A204.1 (cell line): ENCODE measurements at regions not wholly inside any gene's neighbourhood (a gene's known extent, or its start where the extent isn't known, plus 50 kb on each side); places are given as distances from the start of the nearest gene placed in this dataset.
A peak's percentile ranks its signal among the peaks of the same experiment; 100 is the strongest.

ENCODE experiments used
- FAIRE-seq: peaks from 2 replicates; lab custom pipeline; 2012; peaks lifted over from hg19 to GRCh38; lab: Jason Lieb, UNC

DNA sequence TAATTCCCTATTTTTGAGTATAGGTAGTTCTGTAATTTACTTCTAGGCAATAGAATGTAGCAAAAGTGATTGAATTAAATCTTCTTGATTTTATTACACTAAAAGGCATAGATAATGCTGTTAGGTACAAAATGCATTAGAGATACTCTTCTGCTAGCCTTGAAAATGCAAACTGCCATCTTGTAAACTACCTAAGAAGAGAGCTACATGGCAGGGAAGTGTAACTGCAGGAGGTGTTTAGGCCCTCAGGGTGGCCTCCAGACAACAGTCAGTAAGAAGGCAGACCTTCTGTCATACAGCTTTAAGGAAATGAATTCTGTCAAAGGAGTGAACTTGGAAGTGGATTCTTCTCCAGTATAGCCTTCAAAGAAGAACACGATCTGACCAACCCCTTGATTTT lies 1396.8 kb upstream of the SLC39A10 start:
- FAIRE-seq = no peak

DNA sequence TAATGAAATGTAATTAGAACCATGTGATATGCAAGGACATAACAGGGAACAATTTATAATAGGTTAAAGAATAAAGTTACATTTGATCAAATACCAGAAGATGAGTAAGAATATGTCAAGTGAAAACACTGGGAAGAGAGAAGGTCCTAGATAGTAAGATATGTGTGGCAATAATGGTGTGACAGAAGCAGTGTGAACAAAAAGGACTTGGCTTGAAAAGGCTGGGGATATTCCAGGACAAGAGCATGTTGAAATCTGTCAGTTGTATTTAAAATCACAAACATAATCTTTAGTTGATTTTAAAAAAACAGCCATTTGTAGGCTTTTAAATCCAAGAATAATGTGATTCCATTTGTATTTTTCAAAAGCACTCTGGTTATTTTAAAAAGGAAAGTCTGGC lies 1399.9 kb upstream of the SLC39A10 start:
- no peak for FAIRE-seq

DNA sequence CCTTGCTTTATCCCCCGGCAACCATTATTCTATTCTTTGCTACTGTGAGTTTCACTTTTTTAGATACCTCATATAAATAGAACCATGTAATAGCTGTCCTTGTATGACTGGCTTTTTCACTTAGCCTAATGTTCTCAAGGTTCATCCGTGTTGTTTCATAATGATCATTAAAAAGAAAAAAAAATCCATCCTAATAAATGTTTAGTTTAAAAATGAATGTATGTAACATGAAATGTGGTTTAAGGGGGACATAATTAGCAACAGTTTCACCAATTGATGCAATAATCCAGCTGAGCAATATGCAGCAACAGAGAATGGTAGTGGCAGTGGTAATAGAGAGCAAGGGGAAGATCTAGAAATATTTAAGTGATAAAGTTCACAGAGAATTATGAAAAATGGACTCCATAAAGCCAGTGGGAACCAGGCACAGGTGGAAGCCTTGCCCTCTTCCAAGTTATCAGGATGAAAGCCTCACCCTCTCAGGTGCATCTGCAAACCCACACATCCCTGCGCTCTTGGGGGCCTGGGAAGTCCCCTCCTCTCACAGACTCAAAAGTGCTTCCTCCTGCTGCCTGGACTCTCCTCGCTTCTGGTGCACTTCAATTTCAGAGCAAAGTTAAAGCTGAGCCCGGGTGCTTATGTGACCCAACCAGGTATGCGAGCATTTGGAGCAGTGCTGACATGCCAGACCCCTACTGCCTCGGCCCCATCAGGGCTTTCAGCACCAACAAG lies 1403.3 kb upstream of the SLC39A10 start:
- FAIRE-seq = no peak

DNA sequence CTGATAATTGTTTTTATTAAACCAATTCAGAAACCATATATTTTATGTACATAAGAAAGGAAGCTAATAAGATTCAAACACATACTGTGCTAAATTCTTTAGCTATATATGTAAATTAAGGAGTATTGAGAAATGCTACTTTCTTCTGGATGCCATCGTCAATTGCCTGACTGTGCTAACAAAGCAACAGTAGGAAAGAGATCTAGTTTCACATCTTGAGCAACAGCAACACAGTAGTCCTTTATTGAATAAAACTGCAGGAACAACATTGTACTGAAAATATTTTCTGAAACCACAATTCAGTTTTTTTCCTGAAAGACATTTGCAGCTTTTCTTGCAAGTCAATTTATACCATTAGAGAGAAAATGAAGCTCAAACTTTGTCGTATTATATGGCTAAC lies 1404.9 kb upstream of the SLC39A10 start:
- no peak for FAIRE-seq

DNA sequence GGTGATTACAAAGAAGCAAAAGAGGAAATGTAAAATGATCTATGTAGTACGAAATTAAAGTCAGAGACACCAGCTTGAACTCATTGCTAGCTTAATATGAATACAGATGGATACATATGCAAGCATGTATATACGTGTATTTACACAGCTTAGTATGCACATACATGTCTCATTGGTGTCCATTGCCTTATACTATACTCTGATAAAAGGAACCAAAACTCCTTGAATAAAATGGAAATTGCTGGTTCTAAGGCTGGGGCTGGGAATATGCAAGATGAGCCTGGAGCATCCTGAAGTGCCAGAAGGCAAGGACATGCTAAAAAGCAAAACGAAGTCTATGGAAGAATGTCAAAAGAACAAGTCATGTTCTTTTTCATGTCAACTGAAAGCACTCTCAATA lies 1424.4 kb upstream of the SLC39A10 start:
- no peak for FAIRE-seq

DNA sequence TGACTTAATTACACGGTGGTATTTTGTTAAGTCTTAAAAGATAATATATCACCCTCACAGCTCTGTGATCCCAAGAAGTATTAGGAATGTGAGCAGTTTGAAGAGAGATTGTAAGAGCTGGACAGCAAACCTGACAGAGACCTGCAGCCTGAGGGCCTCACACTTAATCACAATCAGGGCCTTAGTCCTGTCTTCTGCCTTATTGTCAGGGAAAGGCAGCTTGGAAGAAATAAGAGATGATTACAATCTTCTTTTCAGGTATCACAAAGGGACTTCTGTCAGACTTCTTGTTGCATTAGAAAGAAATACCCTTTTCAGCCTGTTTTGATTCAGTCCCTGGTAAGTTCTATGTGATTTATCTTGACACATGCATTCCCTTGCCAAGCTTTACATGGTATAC lies 1433.8 kb upstream of the SLC39A10 start:
- FAIRE-seq = no peak

DNA sequence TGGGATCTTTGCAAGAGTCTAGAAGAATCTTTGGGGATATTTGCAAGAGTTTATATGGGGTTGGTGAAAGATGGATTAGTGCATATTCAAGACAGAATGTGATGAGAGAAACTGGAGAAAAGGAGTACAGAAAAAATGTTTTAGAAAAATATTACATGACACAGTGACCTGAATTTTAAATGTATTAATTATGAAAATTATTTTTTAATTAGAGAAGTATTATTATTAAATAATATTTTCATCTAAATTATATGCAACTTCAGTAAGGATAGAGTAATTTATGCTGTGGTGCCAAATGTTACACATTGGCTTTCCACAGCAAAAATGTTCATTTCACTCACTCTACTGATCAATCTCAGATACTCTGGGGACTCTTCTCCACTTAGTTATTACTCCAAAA lies 1442.8 kb upstream of the SLC39A10 start:
- FAIRE-seq = no peak

DNA sequence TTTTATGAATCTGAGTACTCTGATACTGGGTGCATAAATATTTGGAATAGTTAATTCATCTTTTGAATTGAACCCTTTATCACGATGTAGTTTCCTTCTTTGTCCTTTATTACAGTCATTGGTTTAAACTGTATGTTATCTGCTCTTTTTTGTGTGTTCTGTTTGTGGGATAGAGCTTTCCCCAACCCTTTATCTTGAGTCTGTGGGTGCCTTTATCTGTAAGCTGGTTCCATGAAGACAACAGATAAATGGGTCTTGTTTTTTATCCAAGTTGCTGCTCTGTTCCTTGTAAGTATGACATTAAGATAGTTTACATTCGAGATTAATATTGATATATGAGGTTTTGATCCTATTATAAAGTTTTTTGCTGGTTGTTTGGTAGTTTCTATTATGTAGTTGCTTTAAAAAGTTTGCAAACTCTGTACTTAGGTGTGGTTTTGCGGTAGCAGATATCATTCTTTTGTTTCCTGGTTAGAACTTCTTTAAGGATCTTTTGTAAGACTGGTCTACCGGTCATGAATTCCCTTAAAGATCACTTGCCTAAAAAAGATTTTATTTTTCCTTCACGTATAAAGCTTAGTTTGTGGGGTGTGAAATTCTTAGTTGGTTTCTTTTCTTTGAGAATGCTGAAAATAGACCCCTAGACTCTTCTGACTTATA lies 1451.3 kb upstream of the SLC39A10 start:
- no peak for FAIRE-seq

DNA sequence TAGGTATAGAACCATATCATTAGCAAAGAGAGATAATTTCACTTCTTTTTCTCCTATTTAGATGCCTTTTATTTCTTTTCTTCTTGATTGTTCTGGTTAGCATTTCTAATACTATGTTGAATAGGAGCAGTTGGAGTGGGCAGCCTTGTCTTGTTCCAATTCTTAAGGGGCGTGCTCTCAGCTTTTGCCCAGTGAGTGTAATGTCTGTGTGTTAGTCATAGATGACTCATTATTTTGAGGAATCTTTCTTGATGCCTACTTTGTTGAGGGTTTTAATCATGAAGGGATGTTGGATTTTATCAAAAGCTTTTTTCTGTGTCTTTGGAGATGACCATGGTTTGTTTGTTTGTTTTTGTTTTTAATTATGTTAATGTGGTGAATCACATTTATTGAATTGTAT lies 1453.1 kb upstream of the SLC39A10 start:
- no peak for FAIRE-seq

DNA sequence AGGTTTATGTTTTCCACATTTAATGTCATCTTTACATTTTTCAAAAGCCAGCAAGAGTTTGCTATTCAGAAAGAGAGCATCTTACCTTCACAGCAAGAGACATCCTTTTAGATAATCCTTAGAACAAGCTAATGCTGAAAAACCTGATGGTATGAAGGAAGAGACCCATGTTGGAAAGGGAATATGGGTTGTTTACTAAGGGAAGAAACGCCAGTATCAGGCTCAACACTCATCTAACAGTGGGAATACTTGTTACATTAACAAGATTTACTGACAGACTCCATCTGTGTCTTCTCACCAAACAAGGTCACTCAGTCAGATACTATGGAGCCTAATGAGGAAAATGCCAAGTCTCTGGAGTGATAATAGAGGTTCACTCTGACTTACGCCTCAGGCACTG lies 1474.1 kb upstream of the SLC39A10 start:
- FAIRE-seq = no peak

DNA sequence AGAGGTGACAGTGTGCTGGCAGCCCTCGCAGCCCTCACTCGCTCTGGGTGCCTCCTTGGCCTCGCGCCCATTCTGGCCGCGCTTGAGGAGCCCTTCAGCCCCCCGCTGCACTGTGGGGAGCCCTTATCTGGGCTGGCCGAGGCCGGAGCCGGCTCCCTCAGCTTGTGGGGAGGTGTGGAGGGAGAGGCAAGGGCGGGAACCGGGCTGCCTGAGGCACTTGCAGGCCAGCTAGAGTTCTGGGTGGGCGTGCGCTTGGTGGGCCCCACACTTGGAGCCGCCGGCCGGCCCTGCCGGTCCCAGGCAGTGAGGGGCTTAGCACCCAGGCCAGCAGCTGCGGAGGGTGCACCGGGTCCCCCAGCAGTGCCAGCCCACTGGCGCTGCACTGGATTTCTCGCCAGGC lies 1480.9 kb upstream of the SLC39A10 start:
- no peak for FAIRE-seq

DNA sequence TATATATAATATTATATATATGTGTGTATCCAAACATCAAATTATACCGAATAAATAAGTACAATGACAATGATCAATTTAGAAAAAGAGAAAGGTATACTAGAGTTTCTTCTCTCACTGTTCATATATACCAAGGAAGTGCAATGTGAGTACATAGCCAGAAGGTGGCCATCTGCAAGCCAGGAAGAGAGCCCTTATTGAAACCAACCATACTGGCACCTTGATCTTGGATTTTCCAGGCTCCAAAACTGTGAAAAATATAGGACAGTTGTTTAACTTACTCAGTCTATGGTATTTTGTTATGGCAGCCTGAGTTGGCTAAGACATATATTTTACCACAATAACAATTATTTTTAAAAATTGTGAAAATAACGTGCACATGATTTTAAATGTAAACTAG lies 1490.2 kb upstream of the SLC39A10 start:
- no peak for FAIRE-seq

DNA sequence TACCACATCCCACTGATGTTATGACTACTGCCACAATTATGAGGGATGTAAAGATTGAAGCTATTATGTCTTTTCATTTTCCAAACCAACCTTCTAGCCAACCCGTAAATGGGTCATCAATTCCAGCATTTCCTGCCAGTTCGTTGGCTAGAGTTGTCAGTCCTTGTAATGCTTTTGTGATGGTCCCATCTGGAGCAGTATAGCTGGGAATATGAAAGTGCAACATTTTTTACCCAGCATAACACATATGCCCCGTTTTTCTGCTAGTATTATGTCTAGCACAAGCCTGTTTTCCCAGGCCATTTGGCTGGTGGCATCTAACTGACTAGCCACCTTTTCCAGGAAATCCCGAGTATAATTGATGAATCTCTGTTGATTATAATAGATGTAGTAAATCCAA lies 1501.6 kb upstream of the SLC39A10 start:
- no peak for FAIRE-seq

DNA sequence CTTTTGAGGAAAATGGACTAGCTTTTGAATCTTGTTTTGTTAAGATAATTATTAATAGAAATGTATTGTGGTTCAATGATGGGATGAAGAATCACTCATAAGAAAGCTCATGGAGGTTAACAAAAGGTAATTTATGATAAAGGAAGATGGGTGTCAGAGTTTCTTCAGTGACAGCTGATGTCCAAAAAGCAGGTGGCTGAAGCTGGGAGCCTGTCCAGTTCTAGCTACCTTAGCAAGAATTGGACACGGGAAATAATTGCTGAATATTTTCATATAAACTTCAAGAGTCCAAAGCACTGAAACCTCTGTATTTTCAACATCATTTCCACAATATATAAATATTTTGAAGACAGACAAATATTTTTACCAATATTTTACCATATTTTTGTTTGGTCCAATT lies 1505.8 kb upstream of the SLC39A10 start:
- no peak for FAIRE-seq

DNA sequence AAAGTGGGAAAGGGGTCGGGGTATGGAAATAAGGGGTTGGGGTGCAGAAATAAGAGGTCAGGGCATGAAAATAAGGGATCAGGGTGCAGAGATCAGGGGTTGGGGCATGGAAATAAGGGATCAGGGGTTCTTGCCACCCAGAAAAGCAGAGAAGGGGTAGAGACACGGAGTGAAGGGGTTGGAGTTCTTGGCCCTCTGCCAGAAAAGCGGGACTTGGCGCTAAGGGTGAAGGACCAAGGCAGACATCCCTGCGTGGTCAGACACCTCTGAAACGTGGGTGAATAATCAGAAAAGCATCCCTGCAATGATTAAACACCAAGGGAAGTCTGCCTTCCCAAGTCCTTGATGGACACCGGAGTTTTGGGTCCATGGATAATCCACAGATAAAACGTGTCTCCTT lies 1521.6 kb upstream of the SLC39A10 start:
- FAIRE-seq = no peak

DNA sequence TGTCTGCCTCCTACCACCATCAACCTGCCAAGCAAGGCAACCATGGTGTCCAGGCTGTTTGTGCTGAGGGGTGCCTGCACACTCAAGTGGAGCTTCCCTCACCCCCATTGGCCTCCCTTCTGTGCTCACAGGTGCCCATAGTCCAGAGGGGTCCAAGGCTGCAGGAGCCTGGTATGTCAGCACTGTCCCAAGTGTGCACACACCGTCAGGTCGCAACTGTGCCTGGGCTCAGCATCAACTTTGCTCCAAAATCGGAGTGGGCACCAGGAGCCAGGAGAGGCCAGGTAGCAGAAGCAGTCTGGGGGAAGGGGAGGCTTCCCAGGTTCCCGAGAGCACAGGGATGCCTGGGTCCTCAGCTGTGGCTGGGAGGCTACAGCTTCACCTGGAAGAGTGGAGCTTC lies 1528.2 kb upstream of the SLC39A10 start:
- FAIRE-seq = no peak

DNA sequence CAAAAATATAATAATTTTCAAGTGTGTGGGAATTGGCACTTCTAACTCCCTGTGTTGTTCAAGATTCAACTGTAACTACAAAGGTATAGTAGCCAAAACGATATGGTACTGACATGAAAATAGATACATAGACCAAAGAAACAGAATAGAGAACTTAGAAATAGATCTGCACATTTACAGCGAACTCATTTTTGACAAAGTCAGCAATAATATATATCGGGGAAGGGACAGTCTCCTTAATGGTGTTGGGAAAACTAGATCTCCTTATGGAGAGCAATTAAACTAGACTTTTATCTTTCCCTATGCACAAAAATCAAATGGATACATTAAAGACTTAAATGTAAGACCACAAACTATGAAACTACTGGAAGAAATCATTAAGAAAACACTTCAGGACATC lies 1530.6 kb upstream of the SLC39A10 start:
- FAIRE-seq = no peak

DNA sequence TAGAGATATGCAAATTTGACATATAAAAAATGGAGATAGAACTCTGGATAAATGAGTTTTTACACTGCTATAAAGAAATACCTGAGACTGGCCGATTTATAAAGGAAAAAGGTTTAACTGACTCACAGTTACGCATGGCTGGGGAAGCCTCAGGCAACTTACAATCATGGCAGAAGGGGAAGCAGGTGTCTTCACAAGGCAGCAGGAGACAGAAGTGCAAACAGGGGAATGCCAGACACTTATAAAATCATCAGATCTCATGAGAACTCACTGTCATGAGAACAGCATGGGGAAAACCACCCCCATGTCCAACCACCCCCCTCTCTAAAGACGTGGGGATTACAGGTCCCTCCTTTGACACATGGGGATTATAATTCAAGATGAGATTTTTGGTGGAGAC lies 1540.2 kb upstream of the SLC39A10 start:
- FAIRE-seq = no peak

DNA sequence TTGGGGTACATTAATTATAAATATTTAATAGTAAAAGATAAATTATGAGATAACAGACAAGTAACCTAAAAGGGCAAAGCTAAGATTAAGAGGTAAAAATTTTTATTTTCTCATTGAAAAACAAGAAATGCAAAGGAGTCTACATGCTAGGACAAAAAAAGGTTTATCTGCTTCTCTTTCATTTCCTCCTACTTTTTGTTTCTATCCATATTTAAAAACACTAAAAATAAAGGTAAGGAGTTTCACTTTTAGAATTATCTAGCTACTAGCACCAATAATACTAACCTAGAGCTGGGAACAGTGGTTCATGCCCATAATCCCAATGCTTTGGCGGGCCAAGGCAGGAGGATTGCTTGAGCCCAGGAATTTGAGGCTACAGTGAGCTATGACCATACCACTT lies 1551.7 kb upstream of the SLC39A10 start:
- peak; percentile 35 for FAIRE-seq

DNA sequence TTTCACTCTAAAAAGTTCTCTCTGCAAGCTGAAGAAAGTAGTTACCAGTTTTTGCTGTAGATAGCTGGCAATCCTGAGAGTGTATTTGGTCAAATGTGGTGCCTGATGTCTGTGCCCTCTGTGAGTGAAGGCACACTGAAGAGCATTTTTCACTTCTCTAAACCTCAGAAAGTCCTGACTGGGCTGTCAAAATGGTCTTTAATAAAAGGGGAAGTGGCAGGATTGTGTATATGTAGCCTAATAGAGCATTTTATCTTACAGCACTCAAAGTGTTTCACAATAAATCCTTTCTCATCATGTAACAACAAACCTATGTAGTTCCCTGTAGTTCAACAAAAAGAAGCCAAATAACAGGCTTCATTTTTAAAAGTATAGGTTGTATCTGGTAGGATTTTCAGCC lies 1552.3 kb upstream of the SLC39A10 start:
- no peak for FAIRE-seq

DNA sequence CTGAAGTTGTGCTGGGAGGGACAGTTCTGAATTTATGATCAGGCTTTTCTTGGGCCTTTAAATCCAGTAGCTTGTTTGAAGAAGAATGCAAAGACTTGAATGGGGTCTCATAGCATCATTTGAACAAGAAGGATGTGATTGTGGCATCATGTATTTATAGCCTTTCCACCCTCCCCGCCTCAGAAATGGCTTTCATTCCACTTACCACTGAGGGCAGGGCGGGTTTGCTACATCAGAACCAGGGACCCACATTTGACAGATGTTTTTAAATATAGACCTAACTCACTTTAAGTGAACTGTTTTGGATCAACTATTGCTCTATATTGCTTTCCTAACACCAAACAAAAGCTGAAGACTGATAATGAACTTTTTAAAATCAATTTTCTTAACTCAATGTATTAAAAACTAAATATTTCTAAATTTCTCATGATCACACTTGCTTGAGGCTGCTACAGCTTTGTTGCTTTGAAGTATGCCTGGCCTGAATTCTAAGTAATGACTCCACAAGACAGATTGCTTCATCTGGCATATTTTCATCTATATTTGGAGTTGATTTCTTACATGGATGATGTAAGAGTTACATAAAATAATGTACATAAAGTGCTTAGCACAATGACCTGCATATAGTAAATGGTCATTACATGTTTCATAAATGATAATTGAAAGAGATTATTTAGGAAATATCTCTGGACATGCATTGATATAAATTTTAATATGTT lies 1552.9 kb upstream of the SLC39A10 start:
- no peak for FAIRE-seq

DNA sequence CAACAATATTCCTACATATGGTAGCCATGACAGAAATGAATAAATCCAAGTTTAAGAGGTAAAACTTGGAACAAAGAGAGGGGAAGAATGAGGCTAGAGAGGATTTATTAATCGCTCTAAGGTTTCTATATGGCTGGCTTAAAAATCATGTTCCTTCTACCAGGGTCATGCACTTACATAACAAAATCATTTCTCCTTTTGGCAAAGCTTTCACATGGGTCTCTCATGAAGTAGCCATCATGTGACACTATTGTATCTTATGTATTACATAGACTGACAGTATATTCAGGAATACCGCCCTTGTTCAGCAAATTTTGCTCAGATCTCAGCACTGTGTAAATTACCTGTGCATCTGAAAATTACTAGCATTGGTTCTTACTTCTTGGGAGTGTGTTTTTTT lies 1554.5 kb upstream of the SLC39A10 start:
- FAIRE-seq = no peak

DNA sequence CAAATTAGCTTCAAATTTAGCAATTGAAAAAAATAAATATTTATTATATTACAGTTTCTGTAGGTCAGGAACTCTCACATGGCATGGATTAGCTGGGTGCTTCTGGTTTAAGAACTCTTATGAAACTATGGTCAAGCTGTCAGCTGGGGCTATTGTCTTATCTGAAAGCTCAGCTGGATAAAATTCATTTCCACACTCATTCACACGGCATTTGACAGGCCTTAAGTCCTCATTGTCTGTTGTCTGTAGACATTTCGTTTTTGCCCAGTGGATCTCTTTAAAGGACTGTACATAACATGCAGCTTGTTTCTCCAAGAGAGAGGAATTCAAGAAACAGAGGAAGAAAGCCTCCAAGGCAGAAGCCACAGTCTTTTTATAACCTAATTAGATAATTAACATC lies 1556.8 kb upstream of the SLC39A10 start:
- no peak for FAIRE-seq

DNA sequence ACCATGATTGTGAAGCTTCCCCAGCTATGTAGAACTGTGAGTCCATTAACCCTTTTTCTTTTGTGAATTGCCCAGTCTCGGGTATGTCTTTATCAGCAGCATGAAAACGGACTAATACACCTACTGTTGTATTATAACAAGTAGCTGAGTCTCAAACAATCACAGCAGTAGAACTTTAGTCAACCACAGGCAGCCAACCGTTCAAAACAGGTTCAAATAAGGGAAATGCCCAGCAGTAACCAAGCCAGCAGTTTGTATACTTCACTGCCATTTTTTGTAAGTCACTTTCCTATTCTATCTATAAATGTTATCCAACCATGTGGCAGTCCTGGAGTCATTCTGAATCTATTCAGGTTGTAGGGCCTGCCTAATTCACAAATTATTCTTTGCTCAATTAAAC lies 1560.6 kb upstream of the SLC39A10 start:
- no peak for FAIRE-seq
